RWPE1 (cell line): ENCODE measurements at regions not wholly inside any gene's neighbourhood (a gene's known extent, or its start where the extent isn't known, plus 50 kb on each side); places are given as distances from the start of the nearest gene placed in this dataset.

Experiments used
- CTCF ChIA-PET: fragments of 350-600 bp; sonication (Branson Sonifier 250); formaldehyde crosslinking; extraction: SDS; loops from one replicate; lab custom pipeline; 2021; lab: Yijun Ruan, JAX
- POLR2A ChIA-PET: fragments of 400-600 bp; formaldehyde crosslinking; extraction: SDS; loops from one replicate; lab custom pipeline; 2020; ENCODE audit warnings: antibody characterized with exemption; ENCODE audit not compliant: low non-redundant PET; lab: Yijun Ruan, JAX
- DNase-seq: peaks from one replicate; pipeline ENCODE4 v3.0.0; 2012; ENCODE audit warnings: low spot score
- H3K27ac ChIP-seq: fragments of 450-650 bp; 2 replicates; pipeline ENCODE4 v1.5.1; 2017
- TF ChIP-seq, protein P1 (sequence below): fragments of 450-650 bp; conservative IDR thresholded peaks from 2 replicates; pipeline ENCODE4 v1.5.1; 2017; ENCODE audit warnings: low read depth, mild to moderate bottlenecking

DNA sequence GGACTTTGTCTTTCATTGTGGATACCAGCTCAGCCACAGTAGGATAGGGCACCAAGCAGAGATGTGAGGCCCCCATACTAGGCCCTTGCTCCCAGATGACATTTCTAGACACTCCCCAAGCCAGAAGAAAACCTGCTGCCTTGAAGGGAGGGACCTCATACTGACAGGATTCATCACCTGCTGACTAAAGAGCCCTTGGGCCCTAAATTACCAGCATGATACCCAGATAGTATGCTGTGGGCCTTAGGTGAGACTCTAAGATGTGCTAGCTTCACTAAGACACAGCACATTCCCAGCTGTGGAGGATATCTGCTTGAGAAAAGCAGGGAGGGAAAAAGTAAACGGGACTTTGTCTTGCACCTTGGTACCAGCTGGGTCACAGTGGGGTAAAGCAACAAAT lies 324.0 kb downstream of the TBL1XR1 start:
- no peak for DNase-seq
- no peak overlapping the region for H3K27ac ChIP-seq
- ChIA-PET CTCF (interaction anchor here (0.6 to 1.9 kb wide), 6 partner anchors 11 to 1512 kb away, joined by 3 to 10 read pairs (median 4); no protein-coding TSS in a partner anchor), POLR2A (no interaction called here)
- TF ChIP-seq, protein P1, sequence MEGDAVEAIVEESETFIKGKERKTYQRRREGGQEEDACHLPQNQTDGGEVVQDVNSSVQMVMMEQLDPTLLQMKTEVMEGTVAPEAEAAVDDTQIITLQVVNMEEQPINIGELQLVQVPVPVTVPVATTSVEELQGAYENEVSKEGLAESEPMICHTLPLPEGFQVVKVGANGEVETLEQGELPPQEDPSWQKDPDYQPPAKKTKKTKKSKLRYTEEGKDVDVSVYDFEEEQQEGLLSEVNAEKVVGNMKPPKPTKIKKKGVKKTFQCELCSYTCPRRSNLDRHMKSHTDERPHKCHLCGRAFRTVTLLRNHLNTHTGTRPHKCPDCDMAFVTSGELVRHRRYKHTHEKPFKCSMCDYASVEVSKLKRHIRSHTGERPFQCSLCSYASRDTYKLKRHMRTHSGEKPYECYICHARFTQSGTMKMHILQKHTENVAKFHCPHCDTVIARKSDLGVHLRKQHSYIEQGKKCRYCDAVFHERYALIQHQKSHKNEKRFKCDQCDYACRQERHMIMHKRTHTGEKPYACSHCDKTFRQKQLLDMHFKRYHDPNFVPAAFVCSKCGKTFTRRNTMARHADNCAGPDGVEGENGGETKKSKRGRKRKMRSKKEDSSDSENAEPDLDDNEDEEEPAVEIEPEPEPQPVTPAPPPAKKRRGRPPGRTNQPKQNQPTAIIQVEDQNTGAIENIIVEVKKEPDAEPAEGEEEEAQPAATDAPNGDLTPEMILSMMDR: no peak

DNA sequence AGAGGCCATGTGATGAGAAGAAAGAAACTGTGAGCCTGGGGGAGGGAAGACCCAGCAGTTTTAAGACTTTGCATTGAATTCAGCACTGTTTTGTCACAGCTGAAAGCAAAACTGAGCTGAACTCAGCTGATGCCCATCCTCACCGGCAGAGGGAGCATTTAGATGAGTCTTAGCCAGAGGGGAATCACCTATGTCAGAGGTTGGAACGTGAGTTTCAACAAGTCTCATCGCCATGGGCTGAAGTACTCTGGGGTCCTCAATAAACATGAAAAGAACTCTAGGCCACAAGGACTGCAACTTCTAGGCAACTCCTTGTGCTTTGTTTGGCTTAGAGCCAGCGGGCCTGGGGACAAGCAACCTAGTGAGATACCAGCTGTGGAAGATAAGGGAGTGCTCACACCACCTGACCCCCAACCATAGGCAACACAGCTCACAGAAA lies 324.5 kb downstream of the TBL1XR1 start:
- TF ChIP-seq, protein P1: peak; percentile 55
- CTCF ChIA-PET: interaction anchor here (0.6 to 1.9 kb wide), 9 partner anchors 10 to 1513 kb away, joined by 3 to 10 read pairs (median 3); no protein-coding TSS in a partner anchor
- POLR2A ChIA-PET: no interaction called here
- peak; percentile 34 for DNase-seq
- H3K27ac ChIP-seq: no peak overlapping the region

DNA sequence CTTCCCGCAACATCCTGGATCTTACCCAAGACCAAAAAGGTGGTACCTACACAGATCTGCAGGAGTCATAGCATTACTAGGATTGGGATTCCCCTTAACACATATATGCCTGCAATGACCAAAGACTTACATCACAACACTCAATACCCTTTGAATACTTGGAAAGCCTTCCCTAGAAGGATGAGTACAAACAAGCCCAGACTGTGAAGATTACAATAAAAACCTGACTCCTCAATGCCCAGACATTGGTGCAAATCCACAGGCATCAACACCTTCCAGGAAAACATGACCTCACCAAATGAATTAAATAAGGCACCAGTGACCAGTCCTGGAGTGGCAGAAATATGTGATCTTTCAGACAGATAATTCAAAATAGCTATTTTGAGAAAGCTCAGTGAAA lies 326.8 kb downstream of the TBL1XR1 start:
- TF ChIP-seq, protein P1: no peak
- no peak for DNase-seq
- ChIA-PET CTCF (no interaction called here), POLR2A (no interaction called here)
- no peak overlapping the region for H3K27ac ChIP-seq

DNA sequence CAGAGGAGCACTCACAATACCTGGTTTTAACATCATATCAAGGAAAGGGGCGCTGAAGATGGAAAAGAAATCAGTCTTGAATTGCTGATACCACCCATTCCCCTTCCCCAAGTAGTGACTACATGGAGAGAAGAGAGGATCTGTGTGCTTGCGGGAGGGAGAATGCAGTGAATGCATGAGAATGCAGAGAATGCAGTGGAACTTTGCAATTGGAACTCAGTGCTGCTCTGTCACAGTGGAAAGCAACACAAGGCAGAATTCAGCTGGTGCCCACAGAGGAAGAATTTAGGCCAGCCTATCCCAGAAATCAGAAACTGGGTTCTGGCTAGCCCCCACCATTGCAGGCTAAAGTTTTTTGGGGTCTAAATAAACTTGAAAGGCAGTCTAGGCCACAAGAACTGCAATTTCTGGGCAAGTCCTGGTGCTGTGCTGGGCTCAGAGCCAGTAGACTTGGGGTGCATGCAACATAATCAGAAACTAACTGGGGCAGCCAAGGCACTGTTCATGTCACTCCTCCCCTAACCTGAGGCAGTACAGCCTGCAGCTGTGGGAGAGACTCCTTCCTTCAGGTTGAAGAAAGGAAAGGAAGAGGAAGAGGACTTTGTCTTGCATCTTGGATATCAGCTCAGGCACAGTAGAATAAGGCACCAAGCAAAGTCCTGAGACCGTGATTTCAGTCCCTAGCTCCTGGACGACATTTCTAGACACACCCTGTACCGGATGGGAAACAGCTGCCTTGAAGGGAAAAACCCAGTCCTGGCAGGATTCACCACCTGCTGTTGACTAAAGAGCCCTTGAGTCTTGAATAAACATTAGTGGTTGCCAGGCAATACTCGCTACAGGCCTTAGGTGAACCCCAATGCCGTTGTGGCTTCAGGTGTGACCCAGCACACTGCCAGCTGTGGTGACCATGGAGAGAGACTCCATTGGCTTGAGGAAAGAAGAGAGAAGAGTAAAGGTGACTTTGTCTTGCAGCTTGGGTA lies 329.3 kb downstream of the TBL1XR1 start:
- TF ChIP-seq, protein P1: no peak
- ChIA-PET CTCF (no interaction called here), POLR2A (no interaction called here)
- peak overlapping the region; percentile 80 for H3K27ac ChIP-seq
- DNase-seq: no peak

DNA sequence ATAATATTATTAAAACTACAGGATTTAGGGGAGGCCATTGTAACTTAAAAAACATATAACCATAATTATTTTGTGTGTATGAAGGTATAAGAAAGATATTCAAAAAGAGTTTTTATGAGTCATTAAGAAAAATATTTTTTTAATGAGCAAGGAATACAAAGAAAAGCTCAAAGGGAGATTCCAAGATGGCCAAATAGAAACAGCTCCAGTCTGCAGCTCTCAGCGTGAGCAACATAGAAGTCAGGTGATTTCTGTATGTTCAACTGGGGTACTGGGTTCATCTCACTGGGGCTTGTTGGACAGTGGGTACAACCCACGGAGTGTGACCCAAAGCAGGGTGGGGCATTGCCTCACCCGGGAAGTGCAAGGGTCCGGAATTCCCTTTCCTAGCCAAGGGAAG lies 336.1 kb downstream of the TBL1XR1 start:
- no peak for DNase-seq
- CTCF ChIA-PET: no interaction called here
- POLR2A ChIA-PET: no interaction called here
- TF ChIP-seq, protein P1: no peak
- no peak overlapping the region for H3K27ac ChIP-seq

DNA sequence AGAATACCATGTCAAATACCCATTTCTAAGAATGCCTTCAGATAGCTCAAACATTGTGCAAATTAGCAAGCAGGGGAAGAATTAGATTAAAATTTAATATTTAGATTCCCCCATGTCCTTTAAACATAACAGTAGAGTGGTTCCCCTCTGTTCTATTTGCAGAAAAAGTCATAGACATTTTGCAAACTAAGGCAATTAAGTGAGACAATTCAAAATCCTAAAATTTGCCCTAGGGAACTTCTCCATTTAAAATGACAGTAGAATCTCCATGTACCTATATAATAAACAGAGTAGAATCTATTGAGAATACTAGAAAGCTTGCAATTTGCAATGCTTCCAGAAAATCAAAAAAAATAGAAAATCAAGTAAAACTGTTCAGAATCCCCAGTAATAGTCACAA lies 340.6 kb downstream of the TBL1XR1 start:
- ChIA-PET POLR2A (no interaction called here), CTCF (interaction anchor here (0.7 kb wide), 1 partner anchor 309 kb away, joined by 3 read pairs; no protein-coding TSS in a partner anchor)
- TF ChIP-seq, protein P1: no peak
- no peak overlapping the region for H3K27ac ChIP-seq
- DNase-seq: no peak
